BE2C (cell line): ENCODE measurements at regions not wholly inside any gene's neighbourhood (a gene's known extent, or its start where the extent isn't known, plus 50 kb on each side); places are given as distances from the start of the nearest gene placed in this dataset.
"Not testable (repeated sequence)": the region's sequence is repeated elsewhere in the genome, so short reads cannot be mapped to it uniquely, and the experiment has no call there.

Experiments used
- DNase-seq: peaks from one replicate; pipeline ENCODE4 v3.0.0-alpha.2; 2020
- H3K27me3 ChIP-seq: fragments of 250-450 bp; sonication (Bioruptor Pico); 2 replicates; pipeline ENCODE4 v1.5.1; 2020; ENCODE audit warnings: mild to moderate bottlenecking
- H3K36me3 ChIP-seq: fragments of 250-450 bp; sonication (Bioruptor Pico); 2 replicates; pipeline ENCODE4 v1.5.1; 2020; ENCODE audit warnings: mild to moderate bottlenecking
- H3K4me1 ChIP-seq: fragments of 250-450 bp; sonication (Bioruptor Pico); 2 replicates; pipeline ENCODE4 v1.5.1; 2020
- H3K4me3 ChIP-seq: 2 replicates; pipeline ENCODE4 v1.5.1; 2011; ENCODE audit warnings: low read depth, low read length
- H3K9me3 ChIP-seq: fragments of 250-450 bp; sonication (Bioruptor Pico); 2 replicates; pipeline ENCODE4 v1.5.1; 2020
- TF ChIP-seq, protein P1 (sequence below): IDR thresholded peaks from 2 replicates; pipeline ENCODE4 v1.5.1; 2012; ENCODE audit warnings: mild to moderate bottlenecking, low read depth, low read length

DNA sequence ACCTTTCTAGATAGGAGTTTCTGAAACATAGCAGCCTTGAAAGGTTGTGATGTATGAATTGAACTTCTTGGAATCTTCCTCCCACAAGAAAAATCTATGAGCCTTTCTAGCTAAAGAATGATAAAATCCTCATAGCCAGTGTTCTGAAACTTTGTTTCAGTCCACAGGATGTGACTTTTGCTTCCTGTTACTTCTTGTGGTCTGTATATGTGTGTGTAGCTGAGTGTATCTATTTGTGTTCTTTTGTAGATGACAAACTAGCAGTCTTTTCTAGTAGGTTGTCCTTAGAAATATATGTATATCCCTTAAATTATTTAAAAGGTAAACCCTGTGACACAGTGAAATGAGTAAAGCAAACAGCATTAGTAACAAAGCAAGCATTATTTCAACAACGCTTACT is 188.8 kb downstream of the MRPS30 start:
- no peak overlapping the region for H3K4me3 ChIP-seq
- no peaks in the 10 kb centered on the region for H3K36me3 ChIP-seq
- no peaks in the 10 kb centered on the region for H3K4me1 ChIP-seq
- no peaks in the 10 kb centered on the region for H3K9me3 ChIP-seq
- TF ChIP-seq, protein P1, sequence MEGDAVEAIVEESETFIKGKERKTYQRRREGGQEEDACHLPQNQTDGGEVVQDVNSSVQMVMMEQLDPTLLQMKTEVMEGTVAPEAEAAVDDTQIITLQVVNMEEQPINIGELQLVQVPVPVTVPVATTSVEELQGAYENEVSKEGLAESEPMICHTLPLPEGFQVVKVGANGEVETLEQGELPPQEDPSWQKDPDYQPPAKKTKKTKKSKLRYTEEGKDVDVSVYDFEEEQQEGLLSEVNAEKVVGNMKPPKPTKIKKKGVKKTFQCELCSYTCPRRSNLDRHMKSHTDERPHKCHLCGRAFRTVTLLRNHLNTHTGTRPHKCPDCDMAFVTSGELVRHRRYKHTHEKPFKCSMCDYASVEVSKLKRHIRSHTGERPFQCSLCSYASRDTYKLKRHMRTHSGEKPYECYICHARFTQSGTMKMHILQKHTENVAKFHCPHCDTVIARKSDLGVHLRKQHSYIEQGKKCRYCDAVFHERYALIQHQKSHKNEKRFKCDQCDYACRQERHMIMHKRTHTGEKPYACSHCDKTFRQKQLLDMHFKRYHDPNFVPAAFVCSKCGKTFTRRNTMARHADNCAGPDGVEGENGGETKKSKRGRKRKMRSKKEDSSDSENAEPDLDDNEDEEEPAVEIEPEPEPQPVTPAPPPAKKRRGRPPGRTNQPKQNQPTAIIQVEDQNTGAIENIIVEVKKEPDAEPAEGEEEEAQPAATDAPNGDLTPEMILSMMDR = no peak
- no peaks in the 10 kb centered on the region for H3K27me3 ChIP-seq
- DNase-seq = no peak

DNA sequence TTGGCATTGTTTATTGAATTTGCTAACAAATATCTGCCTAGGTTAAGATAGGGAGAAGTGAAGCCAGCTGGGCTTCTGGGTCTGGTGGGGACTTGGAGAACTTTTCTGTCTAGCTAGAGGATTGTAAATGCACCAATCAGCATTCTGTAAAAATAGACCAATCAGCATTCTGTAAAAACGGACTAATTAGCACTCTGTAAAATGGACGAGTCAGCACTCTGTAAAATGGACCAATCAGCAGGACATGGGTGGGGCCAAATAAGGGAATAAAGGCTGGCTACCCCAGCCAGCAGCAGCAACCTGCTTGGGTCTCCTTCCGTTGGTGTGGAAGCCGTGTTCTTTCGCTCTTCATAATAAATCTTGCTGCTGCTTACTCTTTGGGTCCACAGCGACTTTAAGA is 198.4 kb downstream of the MRPS30 start:
- H3K36me3 ChIP-seq, H3K9me3 ChIP-seq: not testable (repeated sequence)

DNA sequence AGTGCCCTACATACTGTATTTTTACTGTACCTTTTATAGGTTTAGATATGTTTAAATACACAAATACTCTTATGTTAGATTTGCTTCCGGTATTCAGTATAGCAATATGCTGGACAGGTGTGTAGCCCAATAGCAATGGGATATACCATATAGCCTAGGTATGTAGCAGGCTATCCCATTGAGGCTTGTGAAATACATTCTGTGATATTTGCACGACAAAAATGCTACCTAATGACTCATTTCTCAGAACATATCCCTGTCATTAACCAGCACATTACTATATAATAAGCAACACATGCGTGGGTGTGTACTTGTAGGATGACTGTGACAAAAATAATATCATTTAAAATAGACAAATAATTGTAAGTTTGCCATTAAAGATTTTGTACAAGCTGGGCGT is 208.8 kb downstream of the MRPS30 start:
- H3K27me3 ChIP-seq = no peaks in the 10 kb centered on the region
- no peaks in the 10 kb centered on the region for H3K36me3 ChIP-seq
- no peak for DNase-seq
- no peak overlapping the region for H3K4me3 ChIP-seq
- TF ChIP-seq, protein P1 = no peak
- no peaks in the 10 kb centered on the region for H3K9me3 ChIP-seq
- H3K4me1 ChIP-seq = no peaks in the 10 kb centered on the region

More for the DNA sequence above, 198.4 kb downstream of the MRPS30 start:
- not testable (repeated sequence) for H3K4me1 ChIP-seq, DNase-seq, H3K4me3 ChIP-seq, H3K27me3 ChIP-seq

DNA sequence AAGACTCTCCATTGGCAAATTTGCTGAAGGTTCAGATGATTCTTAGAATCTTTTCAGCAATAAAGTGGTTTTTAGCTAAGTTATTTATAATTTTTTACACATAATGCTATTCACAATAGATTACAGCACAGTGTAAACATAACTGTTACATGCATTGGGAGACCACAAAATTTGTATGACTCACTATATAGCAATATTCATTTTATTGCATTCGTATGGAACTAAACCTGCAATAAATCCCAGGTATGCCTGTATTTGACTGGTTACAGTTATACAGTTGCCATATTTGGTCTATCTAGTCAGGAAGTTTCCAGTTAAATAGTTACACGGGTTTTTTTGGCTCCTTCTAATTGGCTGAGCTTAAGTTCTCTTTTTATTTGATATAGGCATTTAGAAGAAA is 220.8 kb downstream of the MRPS30 start:
- Histone ChIP-seq H3K9me3 (no peaks in the 10 kb centered on the region), H3K4me1 (no peaks in the 10 kb centered on the region), H3K36me3 (no peaks in the 10 kb centered on the region), H3K4me3 (no peak overlapping the region), H3K27me3 (no peaks in the 10 kb centered on the region)
- DNase-seq = no peak
- TF ChIP-seq, protein P1 = no peak

DNA sequence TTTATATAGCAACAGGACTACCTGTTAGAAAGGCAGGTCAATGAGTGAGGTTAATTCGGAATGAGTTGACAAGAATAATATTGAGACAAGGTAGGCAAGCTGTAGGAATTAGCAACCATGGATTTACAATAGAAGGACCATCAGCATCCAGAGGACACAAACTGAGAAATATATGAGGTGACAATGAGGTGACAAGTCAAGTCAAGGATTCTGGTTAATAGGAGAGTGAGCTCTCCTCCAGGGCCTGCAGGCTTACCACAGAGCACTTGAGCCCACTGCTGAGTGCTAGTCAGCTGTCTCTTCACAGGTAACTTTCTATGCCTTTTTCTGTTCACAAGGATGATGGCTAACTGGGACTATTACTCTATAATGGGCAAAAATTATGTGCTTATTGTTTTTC is 227.2 kb downstream of the MRPS30 start:
- Histone ChIP-seq H3K36me3 (no peaks in the 10 kb centered on the region), H3K27me3 (no peaks in the 10 kb centered on the region), H3K4me1 (peaks cover 5% of the 10 kb centered on the region; the same call in 1 of the 2 replicates), H3K9me3 (no peaks in the 10 kb centered on the region), H3K4me3 (no peak overlapping the region)
- DNase-seq = no peak
- TF ChIP-seq, protein P1 = no peak

DNA sequence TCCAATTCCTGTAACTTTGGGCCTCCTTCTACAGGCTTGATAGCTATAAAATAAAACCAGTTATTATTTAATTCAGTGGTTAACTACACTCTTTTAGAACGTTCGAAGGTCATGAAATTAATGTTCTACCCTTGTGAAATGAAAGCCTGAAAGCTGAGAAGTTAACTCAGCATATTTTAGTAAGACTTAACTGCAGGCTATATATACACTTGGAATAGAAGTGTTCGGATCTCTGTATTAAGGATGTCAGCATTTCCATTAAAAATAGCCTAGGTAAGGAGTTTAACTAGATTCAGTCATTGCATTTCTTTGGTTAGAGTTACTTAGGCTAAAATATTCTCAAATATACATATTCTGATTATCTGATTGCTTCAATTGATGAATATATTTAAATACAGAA is 229.2 kb downstream of the MRPS30 start:
- Histone ChIP-seq H3K4me1 (peaks cover 5% of the 10 kb centered on the region; the same call in 1 of the 2 replicates), H3K36me3 (no peaks in the 10 kb centered on the region), H3K9me3 (no peaks in the 10 kb centered on the region; the same call in 1 of the 2 replicates), H3K4me3 (no peak overlapping the region), H3K27me3 (no peaks in the 10 kb centered on the region)
- TF ChIP-seq, protein P1 = no peak
- DNase-seq = no peak
